Kidney (tissue), 13 donors: ENCODE measurements at regions not wholly inside any gene's neighbourhood (a gene's known extent, or its start where the extent isn't known, plus 50 kb on each side); places are given as distances from the start of the nearest gene placed in this dataset.
A peak's percentile ranks its signal among the peaks of the same experiment; 100 is the strongest.

Source experiments
- DNase-seq, 5 donors: peaks; one replicate each; pipeline ENCODE4 v3.0.0-alpha.2; 2013 to 2020
- FAIRE-seq: peaks from 2 replicates; lab custom pipeline; 2012; peaks lifted over from hg19 to GRCh38; lab: Jason Lieb, UNC
- H3K27ac ChIP-seq, 2 donors: one replicate each; pipeline ENCODE4 v1.7.0; 2013; ENCODE audit warnings: low read depth in 2 of 2, low read length in 2 of 2, inconsistent platforms in 1 of 2
- H3K27me3 ChIP-seq: one replicate; pipeline ENCODE4 v1.7.1; 2013; ENCODE audit warnings: low read length, inconsistent platforms; ENCODE audit not compliant: control insufficient read depth, insufficient read depth
- H3K36me3 ChIP-seq, 3 donors: one replicate each; pipeline versions ENCODE4 v1.7.0 to v1.7.1; 2013; ENCODE audit warnings: low read length in 3 of 3, control low read depth in 1 of 3, inconsistent platforms in 1 of 3; ENCODE audit not compliant: insufficient read depth in 3 of 3, control insufficient read depth in 2 of 3
- H3K4me1 ChIP-seq, 3 donors: one replicate each; pipeline versions ENCODE4 v1.7.0 to v1.7.1; 2013; ENCODE audit warnings: low read length in 3 of 3, inconsistent platforms in 1 of 3, low read depth in 1 of 3; ENCODE audit not compliant: control insufficient read depth in 2 of 3, insufficient read depth in 2 of 3
- H3K4me3 ChIP-seq, 3 donors: one replicate each; pipeline versions ENCODE4 v1.7.0 to v1.8.1; 2013; ENCODE audit warnings: low read length in 3 of 3, control low read depth in 1 of 3, inconsistent platforms in 1 of 3
- H3K9ac ChIP-seq, 3 donors: one replicate each; pipeline versions ENCODE4 v1.7.0 to v1.7.1; 2013; ENCODE audit warnings: low read length in 3 of 3, control low read depth in 1 of 3, inconsistent platforms in 1 of 3
- H3K9me3 ChIP-seq, 3 donors: one replicate each; pipeline versions ENCODE4 v1.7.0 to v1.7.1; 2013; ENCODE audit warnings: low read length in 3 of 3, control low read depth in 1 of 3, inconsistent platforms in 1 of 3; ENCODE audit not compliant: control insufficient read depth in 2 of 3, insufficient read depth in 1 of 3
- CTCF ChIP-seq: IDR thresholded peaks from 3 replicates; pipeline ENCODE4 v1.5.1; 2012; ENCODE audit warnings: mild to moderate bottlenecking, moderate library complexity, borderline replicate concordance; ENCODE audit not compliant: insufficient read depth; ENCODE audit errors: extremely low read depth
- intact Hi-C: fragments of 100-400 bp; cut with DNase I; formaldehyde crosslinking; loops from one replicate; pipeline ENCODE4 v1.11.1; 2022
- donor health status: control.
- donor health status: control.
- donor health status: control.
- donor health status: control.
- donor health status: control.
- donor health status: DM: yes; HTN: yes; CAD: no.
- donor health status: Normal renal cell carcinoma (clear cell type).

GRCh38 chr2:155792666-155793065 is 539.9 kb downstream of the NR4A2 start:
- Histone ChIP-seq H3K36me3 (no peaks in the 10 kb centered on the region), H3K4me3 (no peak overlapping the region), H3K9ac (no peak overlapping the region), H3K27me3 (no peaks in the 10 kb centered on the region), H3K9me3 (peaks cover 0 to 18% (median 10%) of the 10 kb centered on the region in 3 donors), H3K4me1 (no peaks in the 10 kb centered on the region), H3K27ac (no peak overlapping the region)
- DNase-seq (no peak), FAIRE-seq (no peak)
- intact Hi-C loops: no loop called here
- no peak for TF ChIP-seq CTCF

- no peak for TF ChIP-seq CTCF
- intact Hi-C loops: no loop called here
- Histone ChIP-seq H3K9ac (no peak overlapping the region), H3K4me1 (no peaks in the 10 kb centered on the region), H3K4me3 (no peak overlapping the region), H3K9me3 (peaks cover 0 to 4% (median 0%) of the 10 kb centered on the region in 3 donors), H3K36me3 (no peaks in the 10 kb centered on the region), H3K27me3 (no peaks in the 10 kb centered on the region), H3K27ac (no peak overlapping the region)
- DNase-seq: no peak
- FAIRE-seq: no peak
Observed at GRCh38 chr2:155770516-155770915, 562.0 kb downstream of the NR4A2 start.

- FAIRE-seq (no peak), DNase-seq (peak in 1 of 5 donors; percentile 24)
- peaks cover 0 to 3% (median 0%) of the 10 kb centered on the region in 3 donors for H3K9me3 ChIP-seq
- no peak for TF ChIP-seq CTCF
- no peaks in the 10 kb centered on the region for H3K27me3 ChIP-seq
- intact Hi-C loops: no loop called here
- H3K27ac ChIP-seq: no peak overlapping the region
- no peak overlapping the region for H3K4me3 ChIP-seq
- no peak overlapping the region for H3K9ac ChIP-seq
- H3K36me3 ChIP-seq: no peaks in the 10 kb centered on the region
- no peaks in the 10 kb centered on the region for H3K4me1 ChIP-seq
Observed at GRCh38 chr2:155766342-155767115, 566.0 kb downstream of the NR4A2 start.
